ENCODE measurements at regions not wholly inside any gene's neighbourhood (a gene's known extent, or its start where the extent isn't known, plus 50 kb on each side); places are given as distances from the start of the nearest gene placed in this dataset.
"Not testable (repeated sequence)": the region's sequence is repeated elsewhere in the genome, so short reads cannot be mapped to it uniquely, and the experiment has no call there.

- DNase-seq (ENCODE audit: low read depth): no peak
- H3K4me3 ChIP-seq (ENCODE audit: control insufficient read depth, low read depth, low read length): no peak overlapping the region
- TF ChIP-seq CTCF (IDR thresholded peaks at IDR 0.05; ENCODE audit: control insufficient read depth, insufficient read depth, low read depth, low read length, missing control alignments): no peak
Observed at GRCh38 chr13:50285283-50285682, 270.0 kb downstream of the KCNRG start.

- DNase-seq (ENCODE audit: low read depth): no peak
- no peak for TF ChIP-seq CTCF (IDR thresholded peaks at IDR 0.05; ENCODE audit: control insufficient read depth, insufficient read depth, low read depth, low read length, missing control alignments)
Observed at GRCh38 chr13:50286324-50286723, 271.1 kb downstream of the KCNRG start.

GRCh38 chr13:50290186-50290585 lies 274.9 kb downstream of the KCNRG start:
- no peak for TF ChIP-seq CTCF (IDR thresholded peaks at IDR 0.05; ENCODE audit: control insufficient read depth, insufficient read depth, low read depth, low read length, missing control alignments)
- no peak overlapping the region for H3K4me3 ChIP-seq (ENCODE audit: control insufficient read depth, low read depth, low read length)
- DNase-seq (ENCODE audit: low read depth): no peak

More at GRCh38 chr13:50286324-50286723, 271.1 kb downstream of the KCNRG start:
- H3K4me3 ChIP-seq (ENCODE audit: control insufficient read depth, low read depth, low read length): no peak overlapping the region

GRCh38 chr13:50291611-50292010 lies 276.4 kb downstream of the KCNRG start:
- no peak for DNase-seq (ENCODE audit: low read depth)
- H3K4me3 ChIP-seq (ENCODE audit: control insufficient read depth, low read depth, low read length): no peak overlapping the region
- TF ChIP-seq CTCF (IDR thresholded peaks at IDR 0.05; ENCODE audit: control insufficient read depth, insufficient read depth, low read depth, low read length, missing control alignments): no peak

- TF ChIP-seq CTCF (IDR thresholded peaks at IDR 0.05; ENCODE audit: control insufficient read depth, insufficient read depth, low read depth, low read length, missing control alignments): no peak
Observed at GRCh38 chr13:50292081-50292480, 276.8 kb downstream of the KCNRG start.

GRCh38 chr13:50294425-50294824 lies 279.2 kb downstream of the KCNRG start:
- not testable (repeated sequence) for H3K4me3 ChIP-seq (ENCODE audit: control insufficient read depth, low read depth, low read length); DNase-seq (ENCODE audit: low read depth)

More at GRCh38 chr13:50292081-50292480, 276.8 kb downstream of the KCNRG start:
- H3K4me3 ChIP-seq (ENCODE audit: control insufficient read depth, low read depth, low read length): no peak overlapping the region
- no peak for DNase-seq (ENCODE audit: low read depth)

GRCh38 chr13:50299546-50300249 lies 284.5 kb downstream of the KCNRG start:
- H3K4me3 ChIP-seq (ENCODE audit: control insufficient read depth, low read depth, low read length): no peak overlapping the region
- no peak for TF ChIP-seq CTCF (IDR thresholded peaks at IDR 0.05; ENCODE audit: control insufficient read depth, insufficient read depth, low read depth, low read length, missing control alignments)
- no peak for DNase-seq (ENCODE audit: low read depth)

Measured in AG09309 (cell line).